Mucosa of descending colon (tissue), 3 donors: ENCODE measurements at regions not wholly inside any gene's neighbourhood (a gene's known extent, or its start where the extent isn't known, plus 50 kb on each side); places are given as distances from the start of the nearest gene placed in this dataset.

ENCODE experiments used
- ATAC-seq: fragments of 200-7000 bp; cut with Tn5 transposase; one replicate; pipeline ENCODE4 v1.9.1; 2020; ENCODE audit warnings: mild to moderate bottlenecking, moderate library complexity
- DNase-seq, 3 donors: peaks; one replicate each; pipeline ENCODE4 v3.0.0-alpha.2; 2020
- H3K36me3 ChIP-seq: fragments of 200-600 bp; one replicate; pipeline ENCODE4 v1.8.0; 2021; ENCODE audit warnings: low read depth, mild to moderate bottlenecking
- H3K4me1 ChIP-seq: fragments of 200-600 bp; one replicate; pipeline ENCODE4 v1.8.0; 2021; ENCODE audit warnings: low read depth, mild to moderate bottlenecking
- H3K4me3 ChIP-seq: fragments of 200-600 bp; one replicate; pipeline ENCODE4 v1.8.0; 2021; ENCODE audit warnings: mild to moderate bottlenecking
- H3K9me3 ChIP-seq: fragments of 200-600 bp; one replicate; pipeline ENCODE4 v1.8.0; 2021; ENCODE audit warnings: mild to moderate bottlenecking
- CTCF ChIP-seq: fragments of 200-600 bp; IDR thresholded peaks from one replicate; pipeline ENCODE4 v1.8.0; 2022; ENCODE audit warnings: antibody characterized with exemption, mild to moderate bottlenecking
- intact Hi-C, 2 donors: fragments of 100-400 bp; cut with DNase I in 1 of 2; cut with micrococcal nuclease in 1 of 2; formaldehyde crosslinking; loops; one replicate each; pipeline versions ENCODE4 v1.11.0 to v1.11.1; 2022; cut with DNase I, micrococcal nuclease
- donor health status: DM: no; HTN: no; CAD: no; lungs with moderate emphysema.
- donor health status: DM: no; HTN: no; CAD: no.
- donor health status: DM: no; HTN: yes; CAD: no.

- Histone ChIP-seq H3K4me1 (no peaks in the 10 kb centered on the region), H3K9me3 (peaks cover 8% of the 10 kb centered on the region), H3K4me3 (no peak overlapping the region), H3K36me3 (no peaks in the 10 kb centered on the region)
- ATAC-seq: no peak
- no peak for DNase-seq
- intact Hi-C loops: no loop called here
- no peak for TF ChIP-seq CTCF
These were observed 921.4 kb upstream of the LRATD1 start for GRCh38 chr2:13711154-13711553.

- ATAC-seq (no peak), DNase-seq (no peak)
- H3K4me1 ChIP-seq: no peaks in the 10 kb centered on the region
- H3K9me3 ChIP-seq: peaks cover 13% of the 10 kb centered on the region
- H3K4me3 ChIP-seq: no peak overlapping the region
- intact Hi-C loops: no loop called here
- H3K36me3 ChIP-seq: no peaks in the 10 kb centered on the region
- no peak for TF ChIP-seq CTCF
These were observed 918.1 kb upstream of the LRATD1 start for GRCh38 chr2:13714466-13714865.

- no peak for DNase-seq
- no peak for ATAC-seq
These were observed 906.6 kb upstream of the LRATD1 start for GRCh38 chr2:13725945-13726344.

GRCh38 chr2:13745330-13745729 is 887.2 kb upstream of the LRATD1 start:
- intact Hi-C loops: no loop called here
- Histone ChIP-seq H3K36me3 (no peaks in the 10 kb centered on the region), H3K9me3 (peaks cover 45% of the 10 kb centered on the region), H3K4me1 (no peaks in the 10 kb centered on the region), H3K4me3 (no peak overlapping the region)
- ATAC-seq: no peak
- TF ChIP-seq CTCF: no peak
- no peak for DNase-seq

More at GRCh38 chr2:13725945-13726344, 906.6 kb upstream of the LRATD1 start:
- TF ChIP-seq CTCF: no peak
- H3K4me1 ChIP-seq: no peaks in the 10 kb centered on the region
- H3K36me3 ChIP-seq: no peaks in the 10 kb centered on the region
- H3K9me3 ChIP-seq: peaks cover 16% of the 10 kb centered on the region
- no peak overlapping the region for H3K4me3 ChIP-seq
- intact Hi-C loops: no loop called here

GRCh38 chr2:13751955-13752354 is 880.6 kb upstream of the LRATD1 start:
- Histone ChIP-seq H3K36me3 (no peaks in the 10 kb centered on the region), H3K9me3 (peaks cover 18% of the 10 kb centered on the region), H3K4me3 (no peak overlapping the region), H3K4me1 (no peaks in the 10 kb centered on the region)
- no peak for TF ChIP-seq CTCF
- intact Hi-C loops: no loop called here
- DNase-seq (no peak), ATAC-seq (no peak)

GRCh38 chr2:13758412-13758811 is 874.1 kb upstream of the LRATD1 start:
- Histone ChIP-seq H3K4me1 (no peaks in the 10 kb centered on the region), H3K9me3 (peaks cover 4% of the 10 kb centered on the region), H3K4me3 (no peak overlapping the region), H3K36me3 (no peaks in the 10 kb centered on the region)
- ATAC-seq: no peak
- DNase-seq: no peak
- intact Hi-C loops: no loop called here
- TF ChIP-seq CTCF: no peak
